H9 (cell line): ENCODE measurements at regions not wholly inside any gene's neighbourhood (a gene's known extent, or its start where the extent isn't known, plus 50 kb on each side); places are given as distances from the start of the nearest gene placed in this dataset.

ENCODE experiments used
- DNase-seq: peaks from one replicate; pipeline ENCODE4 v3.0.0-alpha.2; 2017
- H2AFZ ChIP-seq: one replicate; pipeline ENCODE4 v1.6.1; 2013; ENCODE audit warnings: mild to moderate bottlenecking, low read length, control low read depth, moderate library complexity
- H2AK5ac ChIP-seq: 2 replicates; pipeline ENCODE4 v1.6.1; 2013; ENCODE audit warnings: low read length, control low read depth, mixed read lengths; ENCODE audit not compliant: insufficient read length
- H2BK120ac ChIP-seq: one replicate; pipeline ENCODE4 v1.6.1; 2013; ENCODE audit warnings: low read depth, mild to moderate bottlenecking, low read length, control low read depth, inconsistent platforms; ENCODE audit not compliant: poor library complexity, severe bottlenecking
- H2BK12ac ChIP-seq: 2 replicates; pipeline ENCODE4 v1.6.1; 2013; ENCODE audit warnings: low read length, control low read depth, mixed read lengths, low read depth; ENCODE audit not compliant: insufficient read length
- H2BK15ac ChIP-seq: 2 replicates; pipeline ENCODE4 v1.6.1; 2013; ENCODE audit warnings: low read depth, low read length, control low read depth
- H2BK20ac ChIP-seq: one replicate; pipeline ENCODE4 v1.6.1; 2013; ENCODE audit warnings: low read depth, mild to moderate bottlenecking, low read length, control low read depth, inconsistent platforms; ENCODE audit not compliant: poor library complexity, severe bottlenecking
- H2BK5ac ChIP-seq: 2 replicates; pipeline ENCODE4 v1.6.1; 2013; ENCODE audit warnings: low read length, control low read depth, mixed read lengths; ENCODE audit not compliant: insufficient read length
- H3K14ac ChIP-seq: 2 replicates; pipeline ENCODE4 v1.6.1; 2013; ENCODE audit warnings: low read length, control low read depth; ENCODE audit not compliant: insufficient read depth
- H3K18ac ChIP-seq: 2 replicates; pipeline ENCODE4 v1.6.1; 2013; ENCODE audit warnings: low read depth, mild to moderate bottlenecking, mixed read lengths, low read length, control low read depth; ENCODE audit not compliant: insufficient read length
- H3K23ac ChIP-seq: 2 replicates; pipeline ENCODE4 v1.6.1; 2013; ENCODE audit warnings: low read length, control low read depth, mixed read lengths, low read depth; ENCODE audit not compliant: insufficient read length
- H3K23me2 ChIP-seq: 2 replicates; pipeline ENCODE4 v1.6.1; 2013; ENCODE audit warnings: low read depth, mild to moderate bottlenecking, mixed read lengths, low read length, control low read depth; ENCODE audit not compliant: insufficient read length, poor library complexity, severe bottlenecking
- H3K27ac ChIP-seq: 2 replicates; pipeline ENCODE4 v1.5.1; 2013; ENCODE audit warnings: low read length, control low read depth, mixed read lengths, low read depth; ENCODE audit not compliant: insufficient read length
- H3K27me3 ChIP-seq: 2 replicates; pipeline ENCODE4 v1.6.1; 2013; ENCODE audit warnings: low read length, control low read depth, inconsistent platforms; ENCODE audit not compliant: insufficient read depth
- H3K4ac ChIP-seq: 2 replicates; pipeline ENCODE4 v1.6.1; 2013; ENCODE audit warnings: low read depth, mild to moderate bottlenecking, control low read depth, inconsistent platforms, low read length, moderate library complexity
- H3K4me1 ChIP-seq: 2 replicates; pipeline ENCODE4 v1.6.1; 2013; ENCODE audit warnings: low read length, control low read depth, inconsistent platforms; ENCODE audit not compliant: insufficient read depth
- H3K4me2 ChIP-seq: 2 replicates; pipeline ENCODE4 v1.6.1; 2013; ENCODE audit warnings: low read length, control low read depth, mixed read lengths; ENCODE audit not compliant: insufficient read length, insufficient read depth
- H3K56ac ChIP-seq: 2 replicates; pipeline ENCODE4 v1.6.1; 2013; ENCODE audit warnings: low read depth, mild to moderate bottlenecking, mixed read lengths, low read length, control low read depth; ENCODE audit not compliant: insufficient read length
- H3K79me1 ChIP-seq: 2 replicates; pipeline ENCODE4 v1.6.1; 2013; ENCODE audit warnings: low read depth, mild to moderate bottlenecking, moderate library complexity, low read length, control low read depth, inconsistent platforms; ENCODE audit not compliant: insufficient read depth, poor library complexity, severe bottlenecking
- H3K79me2 ChIP-seq: 2 replicates; pipeline ENCODE4 v1.6.1; 2013; ENCODE audit warnings: low read length, control low read depth, inconsistent platforms; ENCODE audit not compliant: insufficient read depth
- H3K9ac ChIP-seq: 2 replicates; pipeline ENCODE4 v1.6.1; 2013; ENCODE audit warnings: low read length, control low read depth, mixed read lengths; ENCODE audit not compliant: insufficient read length; ENCODE audit errors: extremely low read depth
- H3K9me3 ChIP-seq: one replicate; pipeline ENCODE4 v1.6.1; 2013; ENCODE audit warnings: low read depth, low read length, inconsistent platforms; ENCODE audit not compliant: control insufficient read depth
- H3T11ph ChIP-seq: one replicate; pipeline ENCODE4 v1.6.1; 2013; ENCODE audit warnings: mild to moderate bottlenecking, low read length, control low read depth, inconsistent platforms
- H4K20me1 ChIP-seq: one replicate; pipeline ENCODE4 v1.6.1; 2013; ENCODE audit not compliant: control insufficient read depth, insufficient read length, insufficient read depth
- H4K5ac ChIP-seq: 2 replicates; pipeline ENCODE4 v1.6.1; 2013; ENCODE audit warnings: low read depth, mild to moderate bottlenecking, mixed read lengths, low read length, control low read depth; ENCODE audit not compliant: insufficient read length
- H4K8ac ChIP-seq: replicated peaks from 2 replicates; pipeline ENCODE4 v1.6.1; 2013; ENCODE audit warnings: low read length, control low read depth, mixed read lengths, low read depth; ENCODE audit not compliant: insufficient read length
- H4K91ac ChIP-seq: 2 replicates; pipeline ENCODE4 v1.6.1; 2013; ENCODE audit warnings: low read depth, mild to moderate bottlenecking, moderate library complexity, mixed read lengths, low read length, control low read depth; ENCODE audit not compliant: insufficient read length
- H3K27ac Mint-ChIP-seq, 3 experiments: 2 replicates in 2 of 3; 3 replicates in 1 of 3; pipeline ENCODE4 v1.8.0; 2020 to 2021; ENCODE audit warnings: mixed read lengths in 3 of 3, mild to moderate bottlenecking in 1 of 3, moderate library complexity in 1 of 3
- H3K27me3 Mint-ChIP-seq: 2 replicates; pipeline ENCODE4 v1.8.0; 2021; ENCODE audit warnings: low read depth, mild to moderate bottlenecking, moderate library complexity, mixed read lengths
- H3K36me3 Mint-ChIP-seq, 3 experiments: 2 replicates in 2 of 3; 3 replicates in 1 of 3; pipeline ENCODE4 v1.8.0; 2020 to 2021; ENCODE audit warnings: low read depth in 3 of 3, mixed read lengths in 3 of 3; ENCODE audit not compliant: insufficient read depth in 1 of 3
- H3K4me1 Mint-ChIP-seq, 2 experiments: 2 replicates each; pipeline ENCODE4 v1.8.0; 2020; ENCODE audit warnings: mixed read lengths in 2 of 2
- H3K4me3 Mint-ChIP-seq, 2 experiments: 2 replicates in 1 of 2; 3 replicates in 1 of 2; pipeline ENCODE4 v1.8.0; 2020 to 2021; ENCODE audit warnings: mild to moderate bottlenecking in 2 of 2, mixed read lengths in 2 of 2, moderate library complexity in 1 of 2
- H3K9me3 Mint-ChIP-seq, 2 experiments: 2 replicates in 1 of 2; 3 replicates in 1 of 2; pipeline ENCODE4 v1.8.0; 2020; ENCODE audit warnings: mild to moderate bottlenecking in 2 of 2, mixed read lengths in 2 of 2, moderate library complexity in 1 of 2
- CTCF ChIP-seq: fragments of 200-600 bp; sonication (generic); conservative IDR thresholded peaks from 3 replicates; pipeline ENCODE4 v1.8.0; 2021; ENCODE audit warnings: antibody characterized with exemption, mild to moderate bottlenecking

GRCh38 chr2:176399074-176399598 is 129.9 kb downstream of the MTX2 start:
- no peak overlapping the region for H3K14ac ChIP-seq

More at GRCh38 chr2:176399074-176399598, 129.9 kb downstream of the MTX2 start:
- Histone ChIP-seq H2AK5ac (no peak overlapping the region), H3K23me2 (no peaks in the 10 kb centered on the region), H3K4me2 (no peak overlapping the region), H2AFZ (no peak overlapping the region), H4K91ac (no peak overlapping the region), H2BK15ac (no peak overlapping the region), H2BK5ac (no peak overlapping the region), H3K27me3 (no peaks in the 10 kb centered on the region), H4K20me1 (no peaks in the 10 kb centered on the region), H2BK20ac (no peak overlapping the region), H3K79me2 (no peaks in the 10 kb centered on the region), H4K8ac (no peak overlapping the region), H3K9me3 (no peaks in the 10 kb centered on the region), H3T11ph (no peak overlapping the region), H3K23ac (no peak overlapping the region), H3K79me1 (no peaks in the 10 kb centered on the region), H2BK12ac (no peak overlapping the region), H2BK120ac (no peak overlapping the region), H3K18ac (no peak overlapping the region), H4K5ac (no peak overlapping the region), H3K9ac (no peak overlapping the region), H3K4ac (no peak overlapping the region), H3K56ac (no peak overlapping the region), H3K27ac (no peak overlapping the region), H3K4me1 (no peaks in the 10 kb centered on the region; the same call in 1 of the 2 replicates)
- TF ChIP-seq CTCF, result no peak
- Mint-ChIP-seq H3K27me3 (no peaks in the 10 kb centered on the region; the same call in 1 of the 2 replicates), H3K9me3 (no peaks in the 10 kb centered on the region), H3K36me3 (no peaks in the 10 kb centered on the region), H3K4me1 (peaks cover 8% of the 10 kb centered on the region in 2 experiments), H3K27ac (no peak overlapping the region), H3K4me3 (no peak overlapping the region)
- no peak for DNase-seq
